ENCODE measurements at regions not wholly inside any gene's neighbourhood (a gene's known extent, or its start where the extent isn't known, plus 50 kb on each side); places are given as distances from the start of the nearest gene placed in this dataset.
"Not testable (repeated sequence)": the region's sequence is repeated elsewhere in the genome, so short reads cannot be mapped to it uniquely, and the experiment has no call there.

DNA sequence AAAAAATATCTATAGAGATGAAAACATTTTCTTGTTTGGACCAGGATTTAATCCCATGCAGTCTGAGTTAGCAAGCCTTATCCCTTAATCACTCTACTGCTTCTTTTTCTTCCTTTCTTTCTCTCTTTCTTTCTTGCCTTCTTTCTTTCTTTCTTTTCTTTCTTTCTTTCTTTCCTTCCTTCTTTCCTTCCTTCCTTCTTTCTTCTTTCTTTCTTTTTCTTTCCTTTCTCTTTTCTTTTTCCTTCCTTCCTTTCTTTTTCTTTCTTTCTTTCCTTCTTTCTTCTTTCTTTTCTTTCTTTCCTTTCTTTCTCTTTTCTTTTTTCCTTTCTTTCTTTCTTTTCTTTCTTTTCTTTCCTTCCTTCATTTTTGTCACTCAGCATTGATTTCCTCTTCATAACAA lies 434.6 kb downstream of the FAT4 start:
- DNase-seq (ENCODE audit: low read depth in 2 of 2) = no peak

DNA sequence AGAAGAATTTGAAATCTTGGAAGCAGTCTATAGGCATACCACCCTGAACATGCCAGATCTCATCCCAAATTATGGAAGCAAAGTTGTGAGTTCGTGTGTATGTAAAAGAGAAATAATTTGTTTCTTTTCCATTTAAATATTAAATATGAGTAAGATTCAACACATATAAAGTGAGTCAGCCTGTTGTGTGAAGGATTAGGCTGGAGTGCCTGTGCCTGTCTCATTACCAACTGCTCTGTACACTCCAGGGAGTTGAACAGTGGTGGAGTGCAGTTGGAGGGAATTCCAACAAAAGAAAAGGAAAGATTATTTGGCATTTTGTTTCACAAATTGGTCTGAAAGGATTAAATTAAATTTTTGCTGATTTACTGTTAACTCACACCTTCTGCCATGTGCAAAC lies 435.6 kb downstream of the FAT4 start:
- DNase-seq (ENCODE audit: low read depth in 2 of 2) = no peak

DNA sequence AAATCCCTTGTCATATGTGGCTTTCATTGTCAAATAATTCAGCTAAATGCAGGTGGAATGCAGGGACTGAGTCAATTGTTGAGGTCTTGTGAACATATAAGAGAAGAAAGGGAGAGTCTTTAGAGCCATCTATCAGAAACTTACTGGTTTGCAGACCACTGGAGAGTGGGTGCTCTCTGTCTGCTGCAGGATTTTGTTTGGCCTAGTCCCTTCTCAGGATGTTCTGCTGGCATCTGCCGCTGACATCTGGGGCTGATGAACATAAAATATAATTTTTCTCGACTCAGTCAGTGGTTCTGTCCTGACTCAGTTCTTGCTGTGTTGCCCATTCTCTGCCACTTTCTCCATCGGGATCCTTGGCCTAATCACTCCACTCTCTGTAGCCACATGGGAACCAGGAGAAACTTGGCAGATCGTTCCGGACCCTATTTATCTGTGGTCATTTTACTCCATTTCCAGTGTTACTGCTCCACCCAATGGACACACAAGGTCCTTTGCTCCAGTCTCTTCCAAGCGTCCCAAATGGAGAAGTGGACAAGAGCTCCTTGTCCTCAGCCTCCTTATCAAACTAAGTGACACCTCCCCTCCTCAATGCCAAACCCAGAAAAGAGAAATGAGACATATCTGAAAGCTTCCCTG lies 436.2 kb downstream of the FAT4 start:
- DNase-seq (ENCODE audit: low read depth in 2 of 2) = no peak

DNA sequence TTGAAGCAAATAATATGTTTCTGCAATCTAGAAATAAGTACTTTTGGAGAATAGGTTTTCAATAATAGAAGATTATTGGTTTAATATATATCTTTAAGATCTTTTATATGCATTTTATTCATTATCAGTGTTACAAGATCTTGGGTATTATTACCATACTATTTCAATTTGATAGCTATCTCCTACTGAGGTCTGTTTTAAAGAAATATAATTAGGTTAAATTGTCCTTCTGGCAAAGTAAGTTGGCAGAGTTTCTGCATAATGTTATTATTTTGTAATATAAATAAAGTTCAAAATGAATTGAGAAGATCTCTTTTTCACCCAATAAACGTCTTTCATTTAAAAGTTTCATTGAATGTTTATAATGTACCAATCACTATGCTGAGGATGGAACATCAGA lies 443.7 kb downstream of the FAT4 start:
- DNase-seq (ENCODE audit: low read depth in 2 of 2) = no peak

DNA sequence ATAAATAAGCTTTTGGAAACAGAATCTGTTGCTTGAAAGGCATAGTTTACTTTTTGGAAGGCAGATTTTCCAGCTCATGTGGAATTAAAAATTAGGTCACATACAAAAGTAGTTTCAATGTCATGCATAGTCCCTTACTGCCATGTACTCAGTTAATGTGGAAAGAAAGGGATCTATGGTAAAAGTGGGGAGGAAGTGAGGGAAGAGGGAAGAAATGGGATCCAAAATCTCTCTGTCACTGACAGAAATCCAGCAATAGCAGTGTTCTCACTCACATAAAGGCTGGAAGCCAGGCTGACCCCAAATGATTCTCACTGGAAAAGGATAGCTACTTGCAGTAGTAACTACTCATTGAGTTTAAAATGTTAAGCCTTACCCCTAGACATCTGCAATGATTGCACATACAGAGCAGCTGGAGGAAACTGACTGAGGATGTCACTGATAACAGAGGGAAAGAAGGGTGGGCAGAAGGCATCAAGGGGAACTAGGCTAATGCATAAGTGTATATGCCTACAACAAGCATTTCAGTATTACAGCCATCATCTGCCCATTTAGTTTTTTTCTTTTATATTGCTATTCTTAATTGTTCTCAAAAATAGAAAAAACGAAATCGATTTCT lies 445.6 kb downstream of the FAT4 start:
- no peak for DNase-seq (ENCODE audit: low read depth in 2 of 2)

DNA sequence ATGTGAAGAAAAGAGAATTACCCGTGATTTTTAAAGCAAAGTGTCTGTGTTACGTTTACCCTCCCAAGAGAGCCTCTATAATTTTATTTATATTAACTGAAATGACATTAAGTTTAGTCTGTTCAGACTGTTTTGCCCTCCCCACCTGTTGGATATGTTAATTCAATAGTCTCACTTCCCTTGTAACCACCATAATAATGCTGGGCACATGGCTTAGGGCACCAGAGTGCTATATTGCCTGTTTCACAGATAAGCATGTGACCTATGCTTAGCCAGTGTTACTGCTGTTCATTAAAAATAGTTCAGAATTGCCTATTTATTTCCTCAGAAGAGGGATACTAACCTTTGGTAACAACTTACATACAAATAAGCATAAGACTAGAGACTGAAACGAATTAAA lies 446.2 kb downstream of the FAT4 start:
- DNase-seq (ENCODE audit: low read depth in 2 of 2) = no peak

DNA sequence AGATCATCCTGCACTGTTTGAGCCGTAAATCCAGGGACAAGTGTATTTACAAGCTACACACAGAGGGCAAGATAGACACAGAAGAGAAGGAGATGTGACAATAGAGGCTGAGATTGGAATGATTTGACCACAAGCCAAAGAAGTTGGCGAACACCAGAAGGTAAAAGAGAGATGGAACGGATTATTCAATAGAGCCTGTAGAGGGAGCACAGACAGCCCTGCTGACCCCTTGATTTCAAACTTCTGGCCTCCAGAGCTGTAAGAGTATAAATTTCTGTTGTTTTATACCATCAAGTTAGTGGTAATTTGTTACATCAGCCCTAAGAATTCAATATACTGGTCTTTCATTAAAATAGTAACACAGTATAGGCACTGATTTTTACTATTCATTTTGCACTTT lies 447.8 kb downstream of the FAT4 start:
- no peak for DNase-seq (ENCODE audit: low read depth in 2 of 2)

DNA sequence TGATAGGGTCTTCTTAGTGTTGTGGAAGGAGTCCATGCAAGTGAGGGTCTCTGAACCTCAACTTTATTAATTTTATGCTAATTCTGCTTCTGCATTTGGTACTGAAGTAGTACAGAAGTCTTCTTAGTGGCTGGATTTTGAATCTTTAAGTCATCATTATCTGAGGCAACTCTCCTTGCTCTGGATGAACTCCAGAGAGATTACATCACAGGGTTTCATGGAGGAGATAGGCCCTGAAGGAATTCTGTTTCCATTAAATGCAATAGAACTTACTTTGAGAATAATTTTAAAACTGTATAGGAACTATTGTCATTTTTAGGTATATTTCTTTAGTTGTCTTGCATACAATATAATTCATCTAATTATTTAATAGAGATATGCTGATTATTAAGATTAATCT lies 451.2 kb downstream of the FAT4 start:
- no peak for DNase-seq (ENCODE audit: low read depth in 2 of 2)

DNA sequence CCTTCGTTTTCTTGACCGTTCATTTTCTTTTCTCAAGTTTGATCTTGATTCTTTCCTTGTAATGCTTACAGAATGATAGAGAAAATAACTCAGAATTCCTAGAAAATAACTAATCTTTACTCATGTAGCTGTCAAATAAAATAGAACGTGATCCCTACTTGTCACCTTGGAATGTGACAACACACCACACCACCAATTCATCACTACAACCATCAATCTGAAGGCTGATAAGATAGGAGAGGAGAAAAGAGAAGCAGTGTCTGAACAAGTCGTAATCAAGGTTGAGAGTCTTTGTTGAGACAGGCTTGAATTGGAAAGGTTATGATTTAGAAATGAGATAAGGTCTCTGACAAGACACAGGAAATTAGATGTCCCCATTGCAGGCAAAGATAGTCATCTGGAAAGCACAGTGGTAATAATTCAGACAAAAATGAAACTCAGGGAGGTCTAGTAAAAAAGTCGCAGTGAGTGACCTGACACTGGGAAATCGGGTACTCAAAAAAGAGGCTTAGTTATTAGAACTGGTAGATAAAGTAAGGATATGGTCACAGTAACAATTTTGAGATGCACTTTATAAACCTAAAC lies 456.2 kb downstream of the FAT4 start:
- DNase-seq (ENCODE audit: low read depth in 2 of 2) = no peak

DNA sequence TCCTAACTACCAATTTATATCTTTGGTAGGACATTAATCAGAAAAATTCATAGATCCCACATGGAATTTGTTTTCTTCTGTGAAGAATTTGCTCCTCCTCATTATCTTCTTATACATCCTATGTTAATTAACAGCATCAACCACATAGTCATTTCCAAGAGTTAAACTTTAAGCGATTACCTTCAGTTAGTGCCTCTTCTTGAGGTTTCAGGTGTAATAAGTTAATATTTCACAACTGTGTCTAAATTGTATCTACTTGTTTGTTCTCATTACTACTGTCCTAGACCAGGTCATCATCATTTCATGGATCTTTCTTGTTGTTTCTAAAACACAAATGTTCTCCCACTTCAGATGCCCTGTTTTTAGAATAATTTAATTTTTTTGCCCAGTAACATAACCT lies 457.9 kb downstream of the FAT4 start:
- DNase-seq (ENCODE audit: low read depth in 2 of 2) = no peak

DNA sequence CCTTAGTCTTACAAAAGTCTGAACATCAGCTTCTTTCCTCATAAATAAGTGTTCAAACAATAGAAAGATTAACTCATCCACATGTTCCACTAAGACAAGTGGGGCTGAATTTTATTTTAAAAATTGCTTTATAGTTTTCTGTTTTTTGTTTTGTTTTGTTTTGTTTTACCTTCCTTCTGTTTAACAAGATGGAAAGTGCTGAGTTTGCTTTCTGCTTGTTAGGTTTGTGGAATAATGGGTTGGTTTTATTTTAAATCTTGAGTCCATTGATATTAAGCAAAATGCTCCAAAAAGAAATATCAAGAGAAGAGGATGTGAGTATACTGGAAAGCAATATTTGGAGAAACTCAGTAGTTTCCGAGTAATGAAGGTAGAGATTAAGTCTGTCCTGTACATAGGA lies 458.7 kb downstream of the FAT4 start:
- DNase-seq (ENCODE audit: low read depth in 2 of 2) = no peak

DNA sequence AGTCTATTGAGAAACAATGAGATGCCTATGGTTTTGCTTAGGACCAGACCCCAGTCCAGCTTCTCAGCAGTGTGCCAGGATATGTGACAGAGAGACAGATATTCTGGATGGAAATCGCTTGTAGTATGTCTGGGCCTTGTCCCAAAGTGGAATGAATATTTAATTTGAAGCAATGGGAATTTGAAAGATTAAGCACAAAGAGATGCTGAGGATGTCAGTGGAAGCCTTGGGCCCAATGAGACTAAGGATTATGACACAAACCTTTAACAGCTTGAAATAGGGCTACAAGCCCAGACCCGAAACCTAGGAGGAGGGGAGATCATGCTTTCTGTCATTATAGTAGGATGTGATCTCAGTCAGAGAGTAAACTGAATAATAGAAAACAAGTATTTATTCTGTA lies 459.2 kb downstream of the FAT4 start:
- DNase-seq (ENCODE audit: low read depth in 2 of 2) = no peak

DNA sequence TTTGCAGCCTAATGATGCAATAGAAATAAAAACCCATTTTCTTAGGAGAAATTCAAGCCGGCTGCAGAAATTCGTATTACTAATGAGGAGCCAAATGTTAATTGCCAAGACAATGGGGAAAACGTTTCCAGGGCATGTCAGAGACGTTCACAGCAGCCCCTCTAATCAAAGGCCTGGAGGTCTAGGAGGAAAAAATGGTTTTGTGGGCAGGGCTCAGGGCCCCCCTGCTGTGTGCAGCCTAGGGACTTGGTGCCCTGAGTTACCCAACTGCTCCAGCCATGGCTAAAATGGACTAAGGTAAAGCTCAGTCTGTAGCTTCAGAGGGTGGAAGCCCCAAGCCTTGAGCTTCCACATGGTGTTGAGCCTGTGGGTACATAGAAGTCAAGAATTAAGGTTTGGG lies 461.4 kb downstream of the FAT4 start:
- no peak for DNase-seq (ENCODE audit: low read depth in 2 of 2)

DNA sequence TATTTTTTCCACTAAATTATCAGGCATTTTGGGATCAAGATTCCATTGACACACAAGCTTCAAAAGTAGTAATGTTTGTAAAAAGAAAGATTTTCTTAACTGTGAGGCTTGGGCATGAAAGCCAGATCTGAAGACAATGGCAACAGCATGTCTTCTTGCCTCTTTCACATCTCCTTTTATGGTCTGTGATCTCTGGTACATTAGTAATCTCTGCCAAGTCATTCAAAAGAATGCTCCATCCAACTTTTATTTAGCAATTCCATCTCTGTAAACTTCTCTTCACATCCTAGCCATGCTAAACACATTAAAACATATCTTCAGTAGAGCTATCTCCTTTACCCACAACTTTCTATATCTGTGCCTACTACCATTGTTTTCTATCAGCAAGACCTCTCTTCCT lies 465.4 kb downstream of the FAT4 start:
- DNase-seq (ENCODE audit: low read depth in 2 of 2) = no peak

DNA sequence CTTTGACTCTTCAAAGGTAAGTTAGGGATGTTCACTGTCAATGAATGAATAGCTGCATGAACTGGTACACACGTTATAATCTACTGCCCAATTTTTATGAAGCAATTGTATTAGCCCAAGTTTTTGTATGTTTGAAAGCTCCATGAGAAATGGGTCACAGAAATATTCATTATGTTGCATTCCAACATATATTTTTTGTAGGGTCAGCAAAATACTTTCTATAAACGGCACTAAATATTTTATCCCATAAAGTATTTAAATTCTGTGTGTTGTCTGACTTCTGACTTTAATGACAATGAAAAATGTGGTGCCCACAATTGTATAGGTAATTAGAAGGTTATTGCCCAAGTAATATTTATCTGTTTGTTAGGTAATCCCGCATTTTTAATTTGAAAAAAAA lies 466.0 kb downstream of the FAT4 start:
- no peak for DNase-seq (ENCODE audit: low read depth in 2 of 2)

DNA sequence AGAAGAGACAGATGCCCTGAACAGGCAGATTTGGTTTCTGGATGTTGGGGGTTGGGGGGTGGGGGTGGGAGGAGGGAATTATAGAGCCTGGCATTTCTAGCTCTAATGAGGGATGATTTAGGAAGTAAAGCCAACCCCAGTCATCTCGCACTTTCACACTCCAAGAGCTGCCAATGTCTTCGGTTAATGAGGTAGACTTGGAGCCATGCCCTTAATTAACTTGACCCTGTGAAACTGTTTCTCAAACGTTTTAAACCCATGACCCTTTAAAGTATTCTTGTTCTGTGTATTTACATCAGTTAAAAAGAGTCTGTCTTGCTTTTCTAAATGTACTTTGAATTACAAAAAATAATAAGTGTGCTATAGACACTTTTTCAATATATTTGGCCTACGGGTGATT lies 466.9 kb downstream of the FAT4 start:
- DNase-seq (ENCODE audit: low read depth in 2 of 2) = no peak

DNA sequence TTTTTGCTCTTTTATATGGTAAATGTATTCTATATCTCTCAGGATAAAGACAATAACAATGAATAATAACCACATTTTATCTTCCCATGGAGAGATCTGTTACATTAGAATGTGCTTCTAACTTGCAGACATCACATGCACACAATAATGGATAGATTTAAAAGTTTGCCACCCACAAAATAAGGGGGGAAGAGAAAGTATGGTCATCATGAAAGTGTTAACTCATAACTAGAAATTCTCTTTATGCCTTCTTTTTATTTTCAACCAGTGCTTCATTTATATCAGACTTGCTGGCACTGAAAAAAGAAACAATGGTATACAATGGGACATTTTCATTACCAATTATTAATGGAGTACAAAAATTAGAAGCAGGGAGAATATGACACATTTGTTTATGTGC lies 470.0 kb downstream of the FAT4 start:
- no peak for DNase-seq (ENCODE audit: low read depth in 2 of 2)

DNA sequence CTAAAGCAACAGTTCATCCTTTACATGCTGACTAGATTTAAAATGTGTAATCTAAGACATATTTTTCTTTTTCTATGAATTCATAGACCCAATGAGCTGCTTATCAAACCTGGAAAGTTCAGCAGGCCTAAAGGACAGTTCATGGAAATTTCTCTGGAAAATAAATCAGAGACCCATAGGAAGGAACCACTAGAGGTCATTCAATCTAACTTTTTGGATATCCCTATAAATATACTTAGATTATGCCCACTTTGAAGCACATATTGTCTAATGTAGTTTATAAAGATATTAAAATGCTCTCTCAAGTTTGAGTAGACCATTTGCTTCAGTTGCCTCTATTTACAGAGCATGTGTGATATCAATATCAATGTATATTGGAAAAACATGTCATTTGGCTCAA lies 473.0 kb downstream of the FAT4 start:
- DNase-seq (ENCODE audit: low read depth in 2 of 2) = no peak

DNA sequence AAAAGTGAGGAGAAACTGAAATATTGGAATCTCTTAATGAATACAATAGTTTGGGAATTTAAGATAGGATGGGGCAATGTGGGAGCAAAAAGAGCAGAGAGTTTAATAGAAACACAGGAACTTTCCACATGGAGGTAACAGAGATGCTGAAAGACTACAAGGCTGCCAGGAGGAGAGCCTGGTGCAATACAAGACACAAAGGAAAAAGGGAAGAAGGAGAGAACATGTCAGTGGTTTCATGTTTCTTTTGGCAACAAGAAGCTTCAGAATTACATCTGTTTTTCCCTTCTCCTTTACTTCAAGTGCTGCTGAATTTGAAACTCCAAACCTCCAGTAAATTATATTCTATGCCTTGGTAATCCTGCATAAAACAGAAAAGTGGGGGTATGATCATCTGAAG lies 474.3 kb downstream of the FAT4 start:
- DNase-seq (ENCODE audit: low read depth in 2 of 2) = no peak

DNA sequence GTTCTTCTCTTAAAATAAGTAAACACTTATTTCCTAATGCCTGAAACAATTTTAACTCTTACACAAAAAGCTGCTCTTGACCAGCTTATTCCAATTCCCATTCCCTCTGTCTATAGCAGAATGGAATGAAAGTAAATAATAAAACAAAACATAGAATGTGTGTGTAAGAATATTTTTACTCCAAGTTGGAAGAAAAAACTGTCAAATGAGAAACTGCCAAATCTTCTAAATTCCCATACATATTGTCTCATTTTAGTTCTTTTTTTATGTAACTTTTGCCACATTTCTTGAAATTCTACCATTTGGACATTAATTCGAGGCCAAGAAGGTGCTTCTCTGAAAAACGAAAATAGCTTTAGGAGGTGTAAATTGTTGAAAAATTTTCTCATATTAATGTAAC lies 477.1 kb downstream of the FAT4 start:
- no peak for DNase-seq (ENCODE audit: low read depth in 2 of 2)

DNA sequence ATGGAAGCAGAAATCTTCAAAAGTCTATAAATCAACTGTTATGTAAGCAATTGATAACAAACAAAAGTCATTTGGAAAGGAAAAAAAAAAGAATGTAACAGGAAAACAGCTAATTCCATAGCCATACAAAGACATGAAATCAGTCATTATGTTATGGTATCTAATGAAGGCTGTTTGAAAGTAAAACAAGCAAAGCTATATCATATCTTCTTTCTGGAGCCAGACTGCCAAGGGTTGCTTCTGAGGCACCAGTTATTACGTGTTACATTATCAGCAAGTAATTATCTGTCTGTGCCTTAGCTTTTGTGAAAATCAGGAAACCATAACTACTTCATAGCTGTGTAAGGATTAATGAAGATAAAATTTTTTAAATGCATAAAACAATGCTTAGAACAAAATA lies 480.2 kb downstream of the FAT4 start:
- DNase-seq (ENCODE audit: low read depth in 2 of 2) = no peak

DNA sequence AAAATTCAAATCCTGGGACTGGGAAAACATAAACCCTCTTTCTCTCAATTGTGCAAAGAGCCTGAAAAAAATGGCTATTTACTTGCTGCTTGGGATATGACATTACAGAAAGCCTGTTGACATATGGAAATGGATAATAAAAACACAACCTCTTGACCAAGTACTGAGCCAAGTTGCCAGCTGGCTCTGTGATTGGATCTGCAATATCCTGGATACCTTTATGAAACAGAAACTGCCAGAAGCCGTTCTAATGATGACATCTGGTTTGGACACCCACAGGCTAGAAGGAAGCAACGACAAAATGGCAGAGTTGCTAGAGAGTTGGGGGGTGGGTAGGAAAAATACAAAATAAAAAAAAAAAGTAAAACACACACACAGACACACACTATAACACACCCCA lies 481.4 kb downstream of the FAT4 start:
- DNase-seq (ENCODE audit: low read depth in 2 of 2) = no peak

DNA sequence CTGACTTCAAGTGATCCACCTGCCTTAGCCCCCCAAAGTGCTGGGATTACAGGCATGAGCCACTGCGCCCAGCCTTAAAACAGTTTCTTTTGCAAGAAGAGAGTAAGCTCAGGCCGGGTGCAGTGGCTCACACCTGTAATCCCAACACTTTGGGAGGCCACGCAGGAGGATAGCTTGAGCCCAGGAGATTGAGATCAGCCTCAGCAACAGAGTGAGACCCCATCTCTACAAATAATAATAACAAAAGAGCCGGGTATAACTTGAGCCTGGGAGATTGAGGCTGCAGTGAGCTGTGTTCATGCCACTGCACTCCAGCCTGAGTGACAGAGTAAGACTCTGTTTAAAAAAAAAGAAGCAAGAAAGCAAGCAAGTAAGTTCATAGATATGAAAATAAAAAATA lies 482.9 kb downstream of the FAT4 start:
- DNase-seq (ENCODE audit: low read depth in 2 of 2) = not testable (repeated sequence)

DNA sequence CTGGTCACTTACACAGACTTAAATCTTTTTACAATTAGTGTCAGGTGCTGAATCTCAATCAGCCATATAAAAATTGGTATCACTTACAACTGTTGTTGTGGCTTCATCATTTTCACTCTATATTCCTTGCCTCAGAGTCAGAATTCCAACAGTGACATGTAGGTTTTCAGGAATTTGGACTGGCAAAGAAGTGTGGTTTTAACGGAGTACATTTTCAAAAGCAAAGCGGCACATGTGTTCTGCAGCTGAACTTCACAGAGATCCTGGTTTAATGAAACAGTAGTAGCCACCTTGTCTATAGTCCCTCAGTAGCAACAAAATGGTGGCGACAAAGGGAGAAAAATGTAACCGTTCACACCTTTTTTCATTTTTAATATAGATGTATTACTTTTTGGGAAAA lies 486.6 kb downstream of the FAT4 start:
- no peak for DNase-seq (ENCODE audit: low read depth in 2 of 2)
